ENCODE measurements at regions not wholly inside any gene's neighbourhood (a gene's known extent, or its start where the extent isn't known, plus 50 kb on each side); places are given as distances from the start of the nearest gene placed in this dataset.

DNA sequence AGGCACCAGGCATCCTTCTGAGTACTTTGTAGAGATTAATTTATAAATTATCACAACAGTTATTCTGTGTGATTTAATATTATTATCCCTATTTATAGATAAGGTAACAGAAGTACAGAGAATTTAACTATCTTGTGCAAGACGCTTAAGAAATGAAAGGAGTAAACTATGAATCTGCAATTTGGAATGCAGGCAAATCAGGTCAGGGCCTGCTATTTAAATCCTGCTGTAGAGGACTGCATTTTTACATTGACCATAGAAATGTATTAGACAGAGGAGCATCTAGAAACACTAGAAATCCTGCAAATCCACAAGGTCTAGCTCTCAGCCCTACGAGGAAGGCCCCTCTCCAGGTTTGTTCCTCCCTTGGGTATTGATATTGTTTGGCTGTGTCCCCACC is 336.2 kb downstream of the ETS1 start:
- no peak for DNase-seq

DNA sequence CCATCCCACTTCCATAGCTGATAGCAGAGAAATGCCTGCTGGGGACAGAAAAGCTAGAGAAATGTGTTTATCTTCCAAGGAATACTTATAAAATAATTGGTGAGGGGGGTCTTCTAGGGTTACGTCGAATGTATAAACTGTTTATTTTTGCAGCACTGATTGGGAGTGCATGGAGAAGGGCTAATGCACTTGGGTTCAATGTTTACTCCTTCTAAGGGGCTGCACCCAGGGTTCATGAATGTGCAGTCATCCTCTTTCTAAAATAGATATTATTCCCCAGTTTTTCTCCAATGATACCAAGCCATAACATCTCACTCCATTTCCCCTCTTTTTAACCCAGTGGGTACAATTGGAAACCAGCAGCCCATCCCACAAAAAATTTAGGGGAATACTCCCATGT is 336.9 kb downstream of the ETS1 start:
- no peak for DNase-seq

DNA sequence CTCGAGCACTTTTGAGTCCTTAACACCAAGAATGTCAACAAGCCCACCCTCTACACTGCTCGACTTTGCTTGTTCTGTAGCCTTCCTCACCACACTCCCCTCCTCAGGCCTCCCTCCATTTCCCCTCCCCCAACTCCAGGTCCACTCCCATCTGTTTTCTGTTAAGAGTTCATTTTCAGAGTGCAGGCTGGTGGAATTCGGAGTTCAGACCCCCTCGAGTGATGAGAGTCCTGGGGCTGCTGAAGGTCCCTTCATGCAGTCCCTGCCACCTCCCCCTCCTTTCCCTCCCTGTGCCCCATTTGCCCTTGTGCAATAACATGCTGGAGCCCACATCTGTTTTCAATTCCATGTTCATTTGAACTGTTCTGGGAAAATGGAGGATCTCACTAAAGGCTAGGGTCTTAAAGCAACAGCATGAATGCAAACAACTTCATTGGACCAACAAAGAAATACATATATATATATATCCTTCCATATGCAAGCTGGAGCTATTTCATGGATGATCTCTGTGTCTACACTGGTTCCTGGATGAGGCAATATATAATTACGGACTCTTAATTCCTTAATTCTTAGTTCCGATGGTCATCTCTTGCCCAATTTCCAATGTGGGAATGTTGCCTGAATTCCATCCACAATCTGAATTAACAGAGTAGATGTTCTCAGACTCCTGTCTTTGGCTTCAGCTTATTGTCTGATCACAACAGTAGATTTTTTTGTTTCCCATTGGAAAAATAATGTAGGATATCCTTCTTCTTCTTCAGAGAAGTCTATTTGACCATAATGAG is 340.4 kb downstream of the ETS1 start:
- DNase-seq, result no peak

DNA sequence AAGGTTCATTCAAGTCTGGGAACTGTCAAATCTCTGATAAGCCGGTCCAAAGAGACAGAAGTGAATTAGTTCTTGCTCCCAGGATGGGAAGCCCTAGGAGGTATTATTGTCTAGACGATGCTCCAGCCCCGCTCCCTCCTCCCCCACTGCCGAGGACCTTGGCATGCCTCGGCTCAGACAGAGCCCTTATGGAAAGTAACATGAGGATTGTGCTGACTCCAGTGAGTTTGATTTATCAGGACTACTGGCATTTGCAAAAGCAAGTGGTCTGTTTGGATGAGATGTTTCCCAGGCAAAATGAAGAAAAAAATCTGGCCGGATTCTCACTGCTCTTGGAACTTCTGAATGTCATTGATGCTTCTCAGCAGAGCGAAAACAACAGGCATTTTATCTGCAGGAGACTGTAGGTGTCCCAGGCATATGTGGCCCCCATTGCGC is 341.0 kb downstream of the ETS1 start:
- no peak for DNase-seq

DNA sequence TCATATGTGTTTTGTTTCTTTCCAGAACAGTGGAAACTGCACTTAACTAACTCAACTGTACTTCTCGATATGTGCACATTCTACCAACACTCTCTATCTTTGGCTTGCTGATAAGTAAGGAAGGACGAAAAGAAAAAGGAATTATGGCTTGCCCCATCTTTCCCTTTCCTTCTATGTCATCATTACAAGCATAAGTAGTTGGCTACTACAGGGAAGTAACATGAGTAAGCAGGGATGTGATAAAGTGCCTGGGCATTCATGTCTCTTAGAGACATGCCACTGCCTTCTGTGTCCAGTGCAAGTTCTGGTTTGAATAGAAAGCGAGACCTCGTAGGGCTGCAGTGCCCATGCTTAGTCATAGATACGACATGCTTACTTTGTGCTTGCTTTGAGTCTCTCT is 342.5 kb downstream of the ETS1 start:
- DNase-seq, result no peak

DNA sequence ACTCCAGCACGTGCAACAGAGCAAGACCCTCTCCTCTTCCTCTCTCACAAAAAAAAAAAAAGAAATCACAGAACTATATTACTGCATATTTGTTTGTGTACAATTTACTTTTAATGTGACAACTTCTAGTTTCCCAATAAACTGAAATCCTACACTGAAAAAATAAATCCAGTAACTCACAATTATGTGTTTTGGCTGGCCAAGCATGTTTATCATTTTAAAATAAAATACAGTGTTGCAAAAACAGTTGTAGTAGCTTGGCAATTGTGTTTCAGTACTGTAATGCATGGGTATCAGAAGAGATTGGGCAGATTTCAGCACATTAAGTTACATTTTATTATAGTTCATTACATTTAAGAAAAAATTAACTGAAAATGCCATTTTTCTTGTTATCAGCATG is 344.9 kb downstream of the ETS1 start:
- DNase-seq, result no peak

DNA sequence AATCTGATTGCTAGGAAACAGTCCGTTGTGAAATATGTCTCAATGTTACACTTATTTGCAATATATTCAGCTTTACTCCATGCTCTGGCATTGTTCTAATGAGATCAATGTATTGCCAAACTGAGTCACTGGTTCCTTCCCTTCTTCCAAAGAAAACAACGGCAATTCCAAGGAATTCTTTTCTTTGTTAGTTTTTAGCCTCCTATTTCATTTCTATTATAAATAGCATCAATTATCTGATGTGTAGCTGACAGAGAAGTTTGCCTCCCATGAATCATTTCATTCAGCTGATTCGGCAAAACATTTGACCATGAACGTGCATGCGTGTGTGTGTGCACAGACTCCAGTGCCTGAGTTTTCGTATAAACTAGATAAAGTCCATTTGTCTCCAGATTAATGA is 346.8 kb downstream of the ETS1 start:
- DNase-seq, result no peak

DNA sequence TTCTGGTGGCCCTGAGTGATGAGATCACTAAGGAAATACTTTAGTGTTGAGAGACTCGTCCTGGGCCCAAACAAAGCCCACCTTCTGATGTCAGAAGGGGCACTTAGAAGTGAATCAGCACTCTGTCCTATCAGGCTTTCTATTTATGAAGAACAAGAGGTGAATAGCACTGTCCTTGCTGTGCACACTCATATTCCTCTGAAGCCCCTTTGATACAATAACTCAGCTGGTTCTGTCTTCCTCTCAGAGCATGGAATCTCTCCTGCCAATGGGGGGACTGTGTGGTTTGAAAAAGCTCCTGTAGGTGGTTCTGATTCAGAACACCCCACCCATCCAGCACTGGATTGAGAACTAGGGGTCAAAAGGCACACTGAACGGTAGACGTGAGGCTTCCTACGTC is 348.1 kb downstream of the ETS1 start:
- DNase-seq, result no peak

DNA sequence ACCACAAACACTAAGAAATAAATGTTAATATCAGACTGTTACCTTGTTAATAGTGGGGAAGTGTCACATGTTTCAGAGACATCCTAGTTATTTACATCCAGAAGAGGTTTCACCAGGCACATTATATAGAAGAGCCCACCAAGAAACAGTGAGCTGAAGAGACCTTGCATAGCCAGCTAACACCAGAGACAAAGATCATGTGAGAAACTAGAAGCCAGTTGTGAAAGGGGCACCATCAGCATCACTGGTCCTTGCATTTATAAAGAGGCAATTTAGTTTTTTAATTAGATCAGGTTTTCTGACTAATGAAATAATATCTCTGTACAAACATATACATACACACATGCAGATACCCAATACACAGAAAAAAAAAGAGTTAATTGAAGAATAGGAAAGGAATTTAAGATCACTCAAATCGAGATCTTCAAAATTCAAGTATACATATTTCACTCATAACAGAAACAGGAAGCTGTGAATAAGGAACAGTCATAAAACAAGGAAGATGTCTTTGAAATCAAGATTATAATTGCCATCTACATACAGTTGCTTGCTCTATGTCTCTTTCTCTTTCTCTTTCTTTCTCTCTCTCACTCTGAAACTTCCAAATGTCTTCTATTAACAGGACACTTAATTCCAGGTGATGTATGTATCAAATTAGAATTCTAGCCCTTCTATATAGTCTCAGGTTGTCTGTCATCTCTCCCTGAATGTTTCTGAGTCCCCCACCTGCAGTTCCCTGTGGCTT is 348.7 kb downstream of the ETS1 start:
- DNase-seq, result no peak

DNA sequence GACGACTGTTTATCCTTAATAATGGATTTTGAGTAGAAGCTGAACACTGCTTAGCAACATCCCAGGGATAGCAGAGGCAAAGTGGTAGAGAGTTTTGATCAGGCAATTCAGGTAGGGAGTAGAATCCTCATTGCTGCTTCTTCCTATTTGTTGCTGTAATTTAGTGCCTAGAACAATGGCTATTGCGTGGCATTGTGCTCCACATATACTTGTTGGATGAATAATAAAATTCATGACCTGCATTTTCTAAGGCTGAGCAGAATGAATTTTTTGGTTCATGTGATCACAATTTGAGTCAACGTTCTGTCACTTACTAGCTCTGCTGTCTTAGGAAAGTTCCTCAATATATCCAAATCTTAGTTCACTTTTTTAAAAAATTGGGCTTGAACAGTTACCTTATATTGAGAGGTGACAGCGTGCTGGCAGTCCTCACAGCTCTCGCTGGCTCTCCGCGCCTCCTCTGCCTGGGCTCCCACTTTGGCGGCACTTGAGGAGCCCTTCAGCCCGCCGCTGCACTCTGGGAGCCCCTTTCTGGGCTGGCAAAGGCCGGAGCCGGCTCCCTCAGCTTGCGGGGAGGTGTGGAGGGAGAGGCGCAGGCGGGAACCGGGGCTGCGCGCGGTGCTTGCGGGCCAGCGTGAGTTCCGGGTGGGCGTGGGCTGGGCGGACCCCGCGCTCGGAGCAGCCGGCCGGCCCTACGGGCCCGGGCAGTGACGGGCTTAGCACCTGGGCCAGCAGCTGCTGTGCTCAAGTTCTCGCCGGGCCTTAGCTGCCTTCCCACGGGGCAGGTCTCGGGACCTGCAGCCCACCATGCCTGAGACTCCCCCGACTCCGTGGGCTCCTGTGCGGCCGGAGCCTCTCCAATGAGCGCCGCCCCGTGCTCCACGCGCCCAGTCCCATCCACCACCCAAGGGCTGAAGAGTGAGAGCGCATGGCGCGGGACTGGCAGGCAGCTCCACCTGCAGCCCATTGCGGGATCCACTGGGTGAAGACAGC is 350.6 kb downstream of the ETS1 start:
- no peak for DNase-seq

DNA sequence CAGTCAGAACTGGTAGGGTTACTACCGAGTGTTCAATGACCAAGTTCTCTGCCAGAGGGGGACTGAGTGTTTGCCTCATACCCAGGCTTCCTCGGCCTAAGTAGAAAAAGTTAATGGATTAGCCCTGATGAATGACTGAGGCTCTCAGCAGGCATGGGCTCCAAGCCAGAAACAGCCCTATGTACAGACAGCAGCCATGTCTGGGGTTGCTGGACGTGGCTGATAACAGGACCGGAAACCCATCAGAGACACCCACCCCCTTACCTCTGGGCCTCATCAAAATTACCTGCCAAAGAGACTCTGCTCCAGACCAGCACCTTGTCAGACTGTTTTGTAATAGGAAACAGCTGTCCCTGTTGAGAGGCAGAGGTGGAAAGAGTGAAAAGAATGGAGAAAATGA is 351.4 kb downstream of the ETS1 start:
- DNase-seq, result no peak

DNA sequence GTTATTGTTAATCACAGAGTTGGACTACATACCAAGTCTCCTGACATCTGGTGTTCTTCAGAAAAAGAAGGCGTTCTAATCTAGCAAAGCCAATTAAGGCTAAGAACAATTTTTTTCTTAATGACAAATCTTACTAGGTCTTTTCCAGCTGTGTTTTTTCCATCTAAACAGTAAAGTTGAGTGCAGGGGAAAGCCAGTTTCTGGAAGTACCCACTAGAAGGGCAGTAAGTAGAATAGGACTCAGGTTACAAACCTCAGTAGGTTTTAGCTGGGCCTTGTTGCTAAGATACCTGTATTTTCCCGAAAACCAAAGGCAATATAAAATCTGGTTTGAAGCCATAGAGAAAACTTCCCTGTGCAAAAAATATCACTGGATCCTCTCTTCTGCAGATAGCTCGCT is 351.9 kb downstream of the ETS1 start:
- no peak for DNase-seq

DNA sequence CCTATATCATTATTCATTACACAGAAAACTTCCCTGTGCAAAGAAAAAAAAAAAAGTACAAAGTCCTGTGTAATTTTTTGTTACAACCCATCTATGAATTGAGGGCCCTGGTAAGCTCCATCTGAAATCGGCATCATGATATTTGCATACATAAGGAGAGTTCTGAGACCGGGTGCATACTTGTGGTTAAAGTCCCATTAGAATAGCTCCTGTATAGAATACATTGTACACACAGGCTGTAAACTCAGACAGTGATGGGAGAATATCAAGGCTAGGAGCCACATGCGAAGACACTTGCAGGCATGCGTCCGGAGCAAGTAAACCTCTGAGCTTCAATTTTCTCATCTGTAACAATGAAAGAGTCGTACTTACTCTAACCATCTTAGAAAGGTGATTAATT is 353.2 kb downstream of the ETS1 start:
- no peak for DNase-seq

DNA sequence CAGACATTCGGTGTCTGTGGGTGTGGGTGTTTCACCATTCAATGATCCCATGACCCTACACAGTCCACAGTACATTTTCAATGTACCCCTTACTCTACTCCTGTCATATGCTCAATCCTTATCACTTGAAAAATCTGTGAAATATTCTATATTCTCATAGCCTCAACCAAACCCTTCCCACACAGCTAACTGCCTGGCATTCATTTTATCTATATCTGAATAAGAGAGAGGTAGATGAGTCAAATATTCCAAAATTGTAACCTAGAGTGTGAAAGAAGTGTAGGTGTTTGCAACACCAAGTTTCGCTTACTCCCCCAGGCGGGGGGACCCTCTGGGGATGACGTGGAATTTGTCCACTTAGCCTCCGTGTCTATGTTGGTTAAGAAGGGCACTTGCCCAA is 354.8 kb downstream of the ETS1 start:
- no peak for DNase-seq

DNA sequence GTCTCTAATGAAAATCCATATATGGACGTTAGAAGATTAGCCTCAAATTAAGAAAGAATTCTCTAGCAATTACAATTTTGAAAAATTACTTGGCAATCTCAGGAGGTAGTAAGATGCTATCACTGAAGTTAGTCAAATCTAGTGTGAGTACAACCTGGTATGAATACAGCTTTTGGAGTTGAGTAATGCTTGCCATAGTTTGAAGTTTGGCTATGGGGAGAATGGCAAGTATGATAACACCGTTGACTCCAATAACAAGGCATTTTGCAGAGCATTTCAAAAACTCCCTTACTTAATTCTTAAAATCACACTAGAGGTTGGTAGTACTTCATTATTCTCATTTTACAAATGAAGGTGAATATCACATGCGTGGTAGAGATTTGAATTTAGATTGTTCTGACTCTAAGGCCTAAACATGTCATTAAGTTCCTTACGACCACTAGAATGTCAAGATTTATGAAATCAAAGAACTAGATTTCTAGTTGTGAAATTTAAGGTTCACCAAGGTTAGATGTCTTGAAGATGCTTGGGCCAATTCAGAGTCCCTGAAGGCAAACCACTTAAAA is 355.4 kb downstream of the ETS1 start:
- no peak for DNase-seq

DNA sequence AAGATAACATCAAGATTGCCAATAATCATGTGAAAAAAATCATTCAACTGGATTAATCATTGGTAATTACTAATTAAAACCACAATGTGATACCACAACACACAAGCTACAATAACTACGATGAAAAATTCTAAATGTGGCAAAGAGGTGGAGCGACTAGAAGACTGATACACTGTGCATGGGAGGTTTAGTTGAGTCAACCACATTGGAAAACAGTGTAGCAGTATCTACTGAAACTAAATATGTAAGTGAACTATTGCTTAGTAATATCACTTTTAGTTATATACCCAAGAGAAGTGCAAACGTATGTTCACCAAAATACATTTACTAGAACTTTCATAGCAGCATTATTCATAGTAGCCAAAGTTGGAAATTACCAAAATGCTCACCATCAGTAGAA is 359.9 kb downstream of the ETS1 start:
- no peak for DNase-seq

DNA sequence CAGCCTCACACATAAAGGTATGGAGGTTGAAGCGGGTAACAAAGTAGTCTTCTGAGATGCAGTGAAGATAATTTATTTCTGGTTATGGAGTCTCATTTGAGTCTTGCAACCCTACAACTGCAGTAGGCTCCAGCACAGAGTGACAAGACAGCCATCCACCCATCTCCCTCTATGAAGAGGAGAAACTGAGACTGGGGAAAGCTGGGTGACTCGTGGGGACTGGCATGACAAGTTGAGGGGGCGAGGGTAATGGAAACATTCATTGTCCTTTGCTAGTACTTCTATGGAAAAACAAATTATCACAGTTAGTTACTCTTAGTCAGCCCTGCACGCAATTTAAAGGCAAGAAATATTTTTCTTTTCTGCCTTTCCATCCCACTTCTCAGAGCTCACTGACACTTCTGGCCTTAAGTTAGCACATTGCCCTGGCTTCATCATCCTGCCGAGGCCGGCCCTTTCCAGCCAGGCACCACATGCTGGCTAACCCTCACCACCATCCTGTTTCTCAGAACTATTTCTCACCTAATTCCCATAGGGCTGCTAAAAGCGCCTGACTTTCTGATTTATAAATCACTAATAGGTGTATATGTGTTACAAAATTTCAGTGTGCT is 361.1 kb downstream of the ETS1 start:
- no peak for DNase-seq

DNA sequence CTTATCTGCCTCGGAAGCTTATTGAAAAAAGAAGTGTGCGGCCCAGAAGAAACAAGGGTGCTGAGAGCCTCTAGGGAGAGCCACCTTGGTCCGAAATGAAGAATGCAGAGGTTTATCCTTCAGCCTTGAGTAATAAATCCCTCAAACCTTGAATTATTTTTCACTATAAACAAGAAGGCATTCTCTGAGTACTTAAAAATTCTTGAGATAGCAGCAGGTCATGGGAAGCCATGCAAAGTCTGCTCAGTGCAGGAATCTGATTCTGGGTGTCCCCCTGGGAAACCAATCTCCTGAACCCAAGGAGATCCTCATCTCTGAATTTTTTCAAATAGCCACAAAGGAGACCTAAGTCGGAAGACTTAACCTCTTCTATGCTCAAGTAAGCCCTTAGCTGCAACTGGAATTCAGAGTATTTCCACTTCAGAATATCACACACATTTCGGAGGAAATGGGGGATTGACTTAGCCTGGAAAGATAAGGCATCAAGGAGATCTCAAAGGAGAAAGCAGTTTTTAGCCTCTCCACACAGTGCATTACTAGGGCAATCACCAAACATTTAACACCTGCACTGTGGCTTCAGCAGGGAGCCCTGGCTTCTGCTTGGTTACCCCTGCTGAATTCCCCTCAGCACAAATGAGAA is 365.0 kb downstream of the ETS1 start:
- DNase-seq, result no peak

DNA sequence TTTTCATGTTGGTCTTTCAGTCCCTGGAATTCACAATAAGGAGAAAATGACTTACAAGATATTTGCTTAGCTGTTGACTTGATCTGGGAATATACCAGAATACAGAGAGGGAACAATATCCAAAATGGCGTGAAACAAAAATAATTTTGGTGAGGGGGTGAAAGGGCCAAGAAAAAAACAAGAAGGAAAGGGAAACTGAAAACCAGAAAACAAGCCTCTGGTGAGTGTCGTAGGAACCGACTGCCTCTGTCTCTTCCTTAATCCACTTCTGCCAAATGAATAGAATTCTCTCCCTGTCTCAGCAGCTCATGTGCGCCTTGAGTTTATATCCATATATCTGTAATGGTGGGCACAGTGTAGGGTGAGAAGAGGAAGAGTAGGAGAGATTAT is 367.6 kb downstream of the ETS1 start:
- no peak for DNase-seq

DNA sequence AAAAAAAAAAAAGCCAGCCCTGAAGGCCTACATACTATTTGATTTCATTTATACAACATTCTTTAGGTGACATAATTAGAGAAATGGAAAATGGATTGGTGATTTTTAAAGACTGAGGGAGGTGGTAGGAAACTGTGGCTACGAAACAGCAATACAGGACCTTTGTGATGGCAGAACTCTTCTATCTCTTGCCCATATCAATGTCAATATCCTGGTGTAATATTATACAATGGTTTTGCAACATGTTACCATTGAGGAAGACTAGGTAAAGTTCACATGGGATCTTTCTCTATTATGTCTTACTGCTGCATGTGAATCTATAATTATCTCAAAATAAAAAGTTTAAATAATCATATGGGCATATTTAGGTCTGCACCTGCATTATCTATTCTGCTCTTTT is 371.2 kb downstream of the ETS1 start:
- DNase-seq, result no peak

DNA sequence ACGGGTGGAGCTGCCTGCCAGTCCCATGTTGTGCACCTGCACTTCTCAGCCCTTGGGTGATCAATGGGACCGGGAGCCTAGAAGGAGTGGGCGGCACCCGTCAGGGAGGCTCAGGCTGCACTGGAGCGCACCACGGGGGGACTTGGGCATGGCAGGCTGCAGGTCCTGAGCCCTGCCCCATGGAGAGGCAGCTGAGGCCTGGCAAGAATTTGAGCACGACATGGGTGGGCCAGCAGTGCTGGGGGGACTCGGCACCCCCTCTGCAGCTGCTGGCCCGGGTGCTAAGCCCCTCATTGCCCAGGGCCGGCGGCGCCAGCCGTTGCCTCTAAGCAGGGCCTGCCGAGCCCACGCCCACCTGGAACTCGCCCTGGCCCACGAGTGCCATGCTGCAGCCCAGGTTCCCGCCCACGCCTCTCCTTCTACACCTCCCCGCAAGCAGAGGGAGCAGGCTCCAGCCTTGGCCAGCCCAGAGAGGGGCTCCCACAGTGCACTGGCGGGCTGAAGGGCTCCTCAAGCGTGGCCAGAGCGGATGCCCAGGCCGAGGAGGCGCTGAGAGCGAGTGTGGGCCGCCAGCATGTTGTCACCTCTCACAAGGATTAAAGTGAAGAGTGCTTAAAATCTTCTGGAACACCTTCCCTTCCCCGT is 372.0 kb downstream of the ETS1 start:
- DNase-seq, result no peak

DNA sequence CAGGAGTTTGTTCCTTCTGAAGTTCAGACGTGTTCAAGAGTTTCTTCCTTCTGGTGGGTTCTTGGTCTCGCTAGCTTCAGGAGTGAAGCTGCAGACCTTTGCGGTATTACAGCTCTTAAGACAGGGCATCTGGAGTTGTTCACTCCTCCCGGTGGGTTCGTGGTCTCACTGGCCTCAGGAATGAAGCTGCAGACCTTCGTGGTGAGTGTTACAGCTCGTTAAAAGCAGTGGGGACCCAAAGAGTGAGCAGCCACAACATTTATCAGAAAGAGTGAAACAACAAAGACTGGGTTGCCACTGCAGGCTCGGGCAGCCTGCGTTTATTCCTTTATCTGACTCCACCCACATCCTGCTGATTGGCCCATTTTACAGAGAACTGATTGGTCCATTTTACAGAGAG is 373.1 kb downstream of the ETS1 start:
- no peak for DNase-seq

All from retina (tissue), 1 donor.